BJ (cell line): ENCODE measurements at regions not wholly inside any gene's neighbourhood (a gene's known extent, or its start where the extent isn't known, plus 50 kb on each side); places are given as distances from the start of the nearest gene placed in this dataset.

Experiments used
- CTCF ChIA-PET: fragments of 350-600 bp; formaldehyde crosslinking; extraction: SDS; loops from one replicate; lab custom pipeline; 2021; ENCODE audit warnings: antibody characterized with exemption, inconsistent platforms; lab: Yijun Ruan, JAX
- POLR2A ChIA-PET: fragments of 300-600 bp; sonication (Branson Sonifier 250); formaldehyde crosslinking; extraction: SDS; loops from one replicate; lab custom pipeline; 2021; ENCODE audit warnings: antibody characterized with exemption; lab: Charles Lee
- DNase-seq: peaks from one replicate; pipeline ENCODE4 v3.0.0-alpha.2; 2011; ENCODE audit warnings: low read depth
- H3K27me3 ChIP-seq: 2 replicates; pipeline ENCODE4 v1.6.0; 2011; ENCODE audit warnings: low read length; ENCODE audit not compliant: control insufficient read depth, insufficient read depth
- H3K36me3 ChIP-seq: 2 replicates; pipeline ENCODE4 v1.5.1; 2011; ENCODE audit warnings: low read length; ENCODE audit not compliant: control insufficient read depth, insufficient read depth
- H3K4me3 ChIP-seq: 2 replicates; pipeline ENCODE4 v1.5.1; 2011; ENCODE audit warnings: low read depth, mild to moderate bottlenecking, control low read depth, low read length
- TF ChIP-seq, protein P1 (sequence below): IDR thresholded peaks from 2 replicates; pipeline ENCODE4 v1.5.1; 2011; ENCODE audit warnings: low read depth, mild to moderate bottlenecking, control low read depth, inconsistent platforms, low read length, moderate library complexity; ENCODE audit not compliant: insufficient read depth

DNA sequence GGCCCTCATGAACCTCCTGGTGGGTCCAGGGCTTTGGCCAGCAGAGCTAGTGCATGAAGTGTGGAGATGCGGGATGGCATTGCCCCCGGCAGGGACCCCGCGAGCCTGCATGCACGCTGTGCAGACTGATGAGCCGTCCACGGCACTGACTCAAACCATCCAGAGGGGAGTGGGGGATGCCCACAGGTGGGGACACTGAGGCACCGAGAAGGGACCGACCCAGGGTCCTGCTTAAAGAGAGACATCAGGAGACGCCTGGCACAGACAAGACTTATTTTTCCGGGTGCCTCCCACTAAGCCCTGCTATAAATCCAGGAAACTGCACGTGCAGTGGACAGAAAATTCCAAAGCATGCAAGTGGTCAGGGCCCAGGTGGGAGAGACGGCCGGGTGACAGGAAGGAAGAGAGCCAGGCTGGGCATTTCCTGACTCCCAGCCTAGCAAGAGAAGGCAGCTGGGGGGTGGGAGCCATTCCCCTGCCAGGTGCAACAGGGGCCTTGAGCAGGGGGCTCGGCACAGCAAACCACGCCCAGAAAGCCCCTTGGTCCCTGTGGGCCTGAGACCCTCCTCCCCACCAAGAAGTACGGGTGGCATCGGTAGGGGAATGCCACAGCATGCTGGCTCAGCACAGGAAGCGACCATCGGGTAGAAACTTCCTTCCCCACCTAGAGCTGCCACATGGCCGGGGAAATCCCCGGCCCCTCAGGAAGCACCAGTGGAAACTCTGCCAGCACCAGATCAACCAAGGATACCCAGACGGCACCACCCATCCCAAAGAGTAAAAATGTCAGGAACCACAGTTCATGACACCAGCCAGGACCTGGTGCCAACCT lies 91.5 kb downstream of the FOXL3 start:
- POLR2A ChIA-PET = no interaction called here
- H3K4me3 ChIP-seq = no peak overlapping the region
- CTCF ChIA-PET = interaction anchor here (1.3 kb wide), 1 partner anchor 16 kb away, joined by 4 read pairs; no protein-coding TSS in a partner anchor
- TF ChIP-seq, protein P1, sequence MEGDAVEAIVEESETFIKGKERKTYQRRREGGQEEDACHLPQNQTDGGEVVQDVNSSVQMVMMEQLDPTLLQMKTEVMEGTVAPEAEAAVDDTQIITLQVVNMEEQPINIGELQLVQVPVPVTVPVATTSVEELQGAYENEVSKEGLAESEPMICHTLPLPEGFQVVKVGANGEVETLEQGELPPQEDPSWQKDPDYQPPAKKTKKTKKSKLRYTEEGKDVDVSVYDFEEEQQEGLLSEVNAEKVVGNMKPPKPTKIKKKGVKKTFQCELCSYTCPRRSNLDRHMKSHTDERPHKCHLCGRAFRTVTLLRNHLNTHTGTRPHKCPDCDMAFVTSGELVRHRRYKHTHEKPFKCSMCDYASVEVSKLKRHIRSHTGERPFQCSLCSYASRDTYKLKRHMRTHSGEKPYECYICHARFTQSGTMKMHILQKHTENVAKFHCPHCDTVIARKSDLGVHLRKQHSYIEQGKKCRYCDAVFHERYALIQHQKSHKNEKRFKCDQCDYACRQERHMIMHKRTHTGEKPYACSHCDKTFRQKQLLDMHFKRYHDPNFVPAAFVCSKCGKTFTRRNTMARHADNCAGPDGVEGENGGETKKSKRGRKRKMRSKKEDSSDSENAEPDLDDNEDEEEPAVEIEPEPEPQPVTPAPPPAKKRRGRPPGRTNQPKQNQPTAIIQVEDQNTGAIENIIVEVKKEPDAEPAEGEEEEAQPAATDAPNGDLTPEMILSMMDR = no peak
- H3K36me3 ChIP-seq = no peaks in the 10 kb centered on the region
- peaks cover 4% of the 10 kb centered on the region for H3K27me3 ChIP-seq
- no peak for DNase-seq

- Histone ChIP-seq H3K4me3 (no peak overlapping the region), H3K27me3 (peaks cover 4% of the 10 kb centered on the region), H3K36me3 (no peaks in the 10 kb centered on the region)
- DNase-seq = no peak
- POLR2A ChIA-PET = no interaction called here
- CTCF ChIA-PET = interaction anchor here (1.3 kb wide), 1 partner anchor 16 kb away, joined by 4 read pairs; no protein-coding TSS in a partner anchor
- TF ChIP-seq, protein P1 = no peak
Measured at GRCh38 chr7:382043-382400, 92.1 kb downstream of the FOXL3 start.

DNA sequence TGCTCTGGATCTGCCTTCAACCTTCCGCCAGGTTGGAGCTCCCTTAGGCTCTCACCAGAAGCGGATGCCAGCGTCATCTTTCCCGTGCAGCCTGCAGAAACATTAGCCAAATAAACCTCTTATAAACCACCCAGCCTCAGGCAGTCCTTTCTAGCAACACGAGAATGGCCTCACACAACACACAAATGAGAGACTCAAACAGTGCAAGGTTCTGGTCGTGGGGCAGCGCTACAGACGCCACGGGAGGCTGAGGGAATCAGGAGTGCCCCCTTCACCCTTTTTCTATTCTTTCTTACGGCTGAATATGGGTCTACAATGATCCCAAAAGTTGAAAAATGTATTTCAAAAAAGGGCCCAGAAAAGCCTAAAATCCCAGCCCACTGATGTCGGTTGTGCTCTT lies 96.4 kb downstream of the FOXL3 start:
- POLR2A ChIA-PET = no interaction called here
- CTCF ChIA-PET = no interaction called here
- Histone ChIP-seq H3K27me3 (peaks cover 3% of the 10 kb centered on the region), H3K4me3 (no peak overlapping the region), H3K36me3 (no peaks in the 10 kb centered on the region)
- TF ChIP-seq, protein P1 = no peak
- no peak for DNase-seq

DNA sequence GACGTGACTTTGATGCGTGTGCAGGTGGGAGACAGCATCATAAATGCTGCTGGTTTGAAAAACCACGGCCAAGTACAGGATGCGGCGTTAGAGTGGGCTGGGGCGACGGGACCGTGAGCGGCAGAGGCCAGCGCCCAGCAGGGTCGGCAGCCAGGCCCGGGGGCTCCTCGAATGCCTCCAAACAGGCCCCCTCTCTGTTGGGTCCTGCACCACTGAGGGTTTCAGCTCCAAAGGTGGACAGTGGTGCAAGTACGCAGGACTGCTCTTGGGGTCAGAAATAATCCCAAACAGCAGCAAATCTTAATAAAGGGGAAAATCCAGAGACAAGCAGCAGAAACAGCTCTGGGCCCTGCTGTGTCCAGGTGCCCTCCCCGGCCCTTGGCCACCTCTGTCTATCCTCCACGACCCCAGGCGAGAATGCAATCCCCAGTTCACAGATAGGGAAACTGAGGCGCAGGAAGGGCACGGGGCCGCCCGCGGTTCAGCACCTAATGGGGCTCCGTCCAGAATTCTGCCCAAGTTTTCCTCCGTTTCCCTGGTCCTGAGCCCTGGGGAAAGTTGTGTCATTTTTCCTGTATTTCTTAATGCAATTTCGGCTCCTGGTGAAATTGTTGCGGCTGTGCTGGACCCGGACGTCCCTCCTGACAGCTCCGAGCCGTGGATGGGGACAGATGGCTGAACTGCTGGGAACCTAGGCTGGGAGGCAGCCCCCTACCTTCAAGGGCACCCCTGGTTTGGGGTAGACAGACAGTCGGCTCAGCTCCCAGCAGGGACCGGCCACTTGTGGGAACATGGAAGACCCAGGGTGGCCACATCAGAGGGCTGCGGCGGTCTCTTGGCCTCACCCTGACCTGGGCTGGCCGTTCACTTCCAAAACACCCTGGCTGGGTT lies 97.4 kb downstream of the FOXL3 start:
- CTCF ChIA-PET = no interaction called here

More for the DNA sequence above, 97.4 kb downstream of the FOXL3 start:
- POLR2A ChIA-PET = no interaction called here
- no peak overlapping the region for H3K4me3 ChIP-seq
- H3K36me3 ChIP-seq = no peaks in the 10 kb centered on the region
- DNase-seq = no peak
- TF ChIP-seq, protein P1 = no peak
- H3K27me3 ChIP-seq = no peaks in the 10 kb centered on the region
